B cell (primary cell): ENCODE measurements at regions not wholly inside any gene's neighbourhood (a gene's known extent, or its start where the extent isn't known, plus 50 kb on each side); places are given as distances from the start of the nearest gene placed in this dataset.

Experiments
- EZH2 ChIP-seq: IDR thresholded peaks from 2 replicates; pipeline ENCODE4 v1.6.1; 2012; ENCODE audit warnings: borderline replicate concordance, low read depth, mild to moderate bottlenecking, moderate library complexity, low read length; ENCODE audit not compliant: insufficient read depth, poor library complexity, severe bottlenecking
- TF ChIP-seq, protein P1 (sequence below): fragments of 200-600 bp; IDR thresholded peaks from one replicate; pipeline ENCODE4 v1.8.0; 2022; ENCODE audit warnings: antibody characterized with exemption, mild to moderate bottlenecking

DNA sequence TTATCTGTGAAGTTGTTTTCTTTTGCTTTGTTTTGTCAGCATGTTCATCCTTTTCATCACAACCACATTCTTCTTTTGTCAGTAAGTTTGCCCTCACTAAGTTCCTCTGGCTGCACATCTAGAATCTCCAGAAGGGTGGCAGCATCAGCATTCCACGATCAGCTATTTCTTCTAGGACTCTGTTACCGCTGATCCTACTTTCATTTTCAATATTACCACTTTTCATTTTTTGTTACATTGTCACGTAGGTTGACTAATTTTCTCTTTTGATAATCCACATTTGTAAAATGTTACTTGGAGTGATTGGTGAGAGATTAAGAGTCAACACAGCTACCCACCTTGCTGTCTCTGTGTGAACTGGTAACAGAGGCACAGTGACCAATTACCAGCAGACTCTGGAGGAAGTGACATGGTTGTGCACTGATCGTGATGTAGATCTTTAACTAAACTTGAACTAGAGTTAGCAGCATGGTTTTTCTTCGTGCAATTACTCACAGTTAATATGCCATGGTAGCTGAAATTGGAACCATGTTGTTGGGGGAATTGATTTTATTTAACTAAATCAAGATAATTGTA, 307.9 kb upstream of the SLC35B3 start:
- TF ChIP-seq EZH2: no peak
- TF ChIP-seq, protein P1, sequence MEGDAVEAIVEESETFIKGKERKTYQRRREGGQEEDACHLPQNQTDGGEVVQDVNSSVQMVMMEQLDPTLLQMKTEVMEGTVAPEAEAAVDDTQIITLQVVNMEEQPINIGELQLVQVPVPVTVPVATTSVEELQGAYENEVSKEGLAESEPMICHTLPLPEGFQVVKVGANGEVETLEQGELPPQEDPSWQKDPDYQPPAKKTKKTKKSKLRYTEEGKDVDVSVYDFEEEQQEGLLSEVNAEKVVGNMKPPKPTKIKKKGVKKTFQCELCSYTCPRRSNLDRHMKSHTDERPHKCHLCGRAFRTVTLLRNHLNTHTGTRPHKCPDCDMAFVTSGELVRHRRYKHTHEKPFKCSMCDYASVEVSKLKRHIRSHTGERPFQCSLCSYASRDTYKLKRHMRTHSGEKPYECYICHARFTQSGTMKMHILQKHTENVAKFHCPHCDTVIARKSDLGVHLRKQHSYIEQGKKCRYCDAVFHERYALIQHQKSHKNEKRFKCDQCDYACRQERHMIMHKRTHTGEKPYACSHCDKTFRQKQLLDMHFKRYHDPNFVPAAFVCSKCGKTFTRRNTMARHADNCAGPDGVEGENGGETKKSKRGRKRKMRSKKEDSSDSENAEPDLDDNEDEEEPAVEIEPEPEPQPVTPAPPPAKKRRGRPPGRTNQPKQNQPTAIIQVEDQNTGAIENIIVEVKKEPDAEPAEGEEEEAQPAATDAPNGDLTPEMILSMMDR: no peak
